PC-9 (cell line): ENCODE measurements at regions not wholly inside any gene's neighbourhood (a gene's known extent, or its start where the extent isn't known, plus 50 kb on each side); places are given as distances from the start of the nearest gene placed in this dataset.

ENCODE experiments used
- BruUV-seq: library from RNA; stranded (reverse); fragments of 400-500 nt; replicated peaks from 2 replicates; lab custom pipeline; 2021; lab: Mats Ljungman, UMichigan
- CTCF ChIA-PET: fragments of 300-600 bp; sonication (Branson Sonifier 250); formaldehyde crosslinking; loops from one replicate; lab custom pipeline; 2022; ENCODE audit warnings: antibody characterized with exemption; lab: Charles Lee
- POLR2A ChIA-PET: fragments of 300-600 bp; sonication (Branson Sonifier 250); formaldehyde crosslinking; loops from one replicate; lab custom pipeline; 2022; ENCODE audit warnings: antibody characterized with exemption; ENCODE audit not compliant: unreplicated experiment; lab: Charles Lee
- DNase-seq, 2 experiments: peaks; one replicate each; pipeline versions ENCODE4 v3.0.0 to v3.0.0-alpha.2; 2015 to 2022; ENCODE audit warnings: mixed read lengths in 1 of 2
- H2AFZ ChIP-seq: fragments of 200-600 bp; sonication (generic); 2 replicates; pipeline ENCODE4 v1.8.1; 2017; ENCODE audit warnings: antibody characterized with exemption
- H3F3A ChIP-seq: fragments of 200-600 bp; sonication (generic); 2 replicates; pipeline ENCODE4 v1.8.1; 2017; ENCODE audit warnings: antibody characterized with exemption, mild to moderate bottlenecking, low read depth; ENCODE audit not compliant: insufficient read depth
- H3K27ac ChIP-seq: fragments of 200-600 bp; sonication (generic); 2 replicates; pipeline ENCODE4 v1.6.1; 2016; ENCODE audit warnings: mixed run types
- H3K27me3 ChIP-seq: fragments of 200-600 bp; sonication (generic); 2 replicates; pipeline ENCODE4 v1.6.1; 2016; ENCODE audit warnings: low read depth, mixed run types; ENCODE audit not compliant: insufficient read depth
- H3K36me3 ChIP-seq: fragments of 200-600 bp; sonication (generic); 2 replicates; pipeline ENCODE4 v1.6.1; 2016; ENCODE audit warnings: low read depth, mixed run types
- H3K4me1 ChIP-seq: fragments of 200-600 bp; sonication (generic); replicated peaks from 2 replicates; pipeline ENCODE4 v1.6.1; 2016; ENCODE audit warnings: mixed run types; ENCODE audit not compliant: insufficient read depth
- H3K4me2 ChIP-seq: fragments of 200-600 bp; sonication (generic); 2 replicates; pipeline ENCODE4 v1.6.1; 2017; ENCODE audit warnings: mixed run types
- H3K4me3 ChIP-seq: fragments of 200-600 bp; sonication (generic); 2 replicates; pipeline ENCODE4 v1.6.1; 2016; ENCODE audit warnings: mixed run types
- H3K79me2 ChIP-seq: fragments of 200-600 bp; sonication (generic); 2 replicates; pipeline ENCODE4 v1.6.1; 2017; ENCODE audit warnings: low read depth, mixed run types
- H3K9me2 ChIP-seq: fragments of 200-600 bp; sonication (generic); 2 replicates; pipeline ENCODE4 v1.8.1; 2017; ENCODE audit warnings: mild to moderate bottlenecking; ENCODE audit not compliant: insufficient read depth
- H3K9me3 ChIP-seq: fragments of 200-600 bp; sonication (generic); 2 replicates; pipeline ENCODE4 v1.8.1; 2016; ENCODE audit warnings: low read depth; ENCODE audit not compliant: insufficient read depth
- H4K20me1 ChIP-seq: fragments of 200-600 bp; sonication (generic); 2 replicates; pipeline ENCODE4 v1.8.1; 2017; ENCODE audit not compliant: insufficient read depth
- EZH2 ChIP-seq: fragments of 200-600 bp; sonication (generic); IDR thresholded peaks from 2 replicates; pipeline ENCODE4 v1.8.0; 2017; ENCODE audit warnings: antibody characterized with exemption, low read depth
- intact Hi-C: fragments of 100-400 bp; cut with micrococcal nuclease; formaldehyde crosslinking; loops from one replicate; pipeline ENCODE4 v1.10.0; 2022; ENCODE audit not compliant: unreplicated experiment
- TF ChIP-seq, protein P1 (sequence below): fragments of 200-600 bp; sonication (generic); conservative IDR thresholded peaks from 2 replicates; pipeline ENCODE4 v1.6.1; 2017; ENCODE audit warnings: mixed run types, antibody characterized with exemption, mild to moderate bottlenecking, moderate library complexity

GRCh38 chr5:174398171-174398570 lies 326.2 kb upstream of the MSX2 start:
- no peaks in the 10 kb centered on the region for H3K4me1 ChIP-seq
- H3K9me2 ChIP-seq: no peaks in the 10 kb centered on the region
- H3K9me3 ChIP-seq: no peaks in the 10 kb centered on the region
- intact Hi-C loops: no loop called here
- H3K27me3 ChIP-seq: peaks cover 6% of the 10 kb centered on the region; the same call in 1 of the 2 replicates
- POLR2A ChIA-PET: no interaction called here
- H3K4me3 ChIP-seq: no peak overlapping the region
- DNase-seq: no peak
- H3K79me2 ChIP-seq: no peaks in the 10 kb centered on the region
- TF ChIP-seq EZH2: no peak
- TF ChIP-seq, protein P1, sequence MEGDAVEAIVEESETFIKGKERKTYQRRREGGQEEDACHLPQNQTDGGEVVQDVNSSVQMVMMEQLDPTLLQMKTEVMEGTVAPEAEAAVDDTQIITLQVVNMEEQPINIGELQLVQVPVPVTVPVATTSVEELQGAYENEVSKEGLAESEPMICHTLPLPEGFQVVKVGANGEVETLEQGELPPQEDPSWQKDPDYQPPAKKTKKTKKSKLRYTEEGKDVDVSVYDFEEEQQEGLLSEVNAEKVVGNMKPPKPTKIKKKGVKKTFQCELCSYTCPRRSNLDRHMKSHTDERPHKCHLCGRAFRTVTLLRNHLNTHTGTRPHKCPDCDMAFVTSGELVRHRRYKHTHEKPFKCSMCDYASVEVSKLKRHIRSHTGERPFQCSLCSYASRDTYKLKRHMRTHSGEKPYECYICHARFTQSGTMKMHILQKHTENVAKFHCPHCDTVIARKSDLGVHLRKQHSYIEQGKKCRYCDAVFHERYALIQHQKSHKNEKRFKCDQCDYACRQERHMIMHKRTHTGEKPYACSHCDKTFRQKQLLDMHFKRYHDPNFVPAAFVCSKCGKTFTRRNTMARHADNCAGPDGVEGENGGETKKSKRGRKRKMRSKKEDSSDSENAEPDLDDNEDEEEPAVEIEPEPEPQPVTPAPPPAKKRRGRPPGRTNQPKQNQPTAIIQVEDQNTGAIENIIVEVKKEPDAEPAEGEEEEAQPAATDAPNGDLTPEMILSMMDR: no peak
- BruUV-seq: no TSS peak
- no peak overlapping the region for H2AFZ ChIP-seq
- CTCF ChIA-PET: no interaction called here
- H3K36me3 ChIP-seq: no peaks in the 10 kb centered on the region
- H3K27ac ChIP-seq: no peak overlapping the region
- no peaks in the 10 kb centered on the region for H4K20me1 ChIP-seq
- no peak overlapping the region for H3K4me2 ChIP-seq
- no peaks in the 10 kb centered on the region for H3F3A ChIP-seq

DNA sequence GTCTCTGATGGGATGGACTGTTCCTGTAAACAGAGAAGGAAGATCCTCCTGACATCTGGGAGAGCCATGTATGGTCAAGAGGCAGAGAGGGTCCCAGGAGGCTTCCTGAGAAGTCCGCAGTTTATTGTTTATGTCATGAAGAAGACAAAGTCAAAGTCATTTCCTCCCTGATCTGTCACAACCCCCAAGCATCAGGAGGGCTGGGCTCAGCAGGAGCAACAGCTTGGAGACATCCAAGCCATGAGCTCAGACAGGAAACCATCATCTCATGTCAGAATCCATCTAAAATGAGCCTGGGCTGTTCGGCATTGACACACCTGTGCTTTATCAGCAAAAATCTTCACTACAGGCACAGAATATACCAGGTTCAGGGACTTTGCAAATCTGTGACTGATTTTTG lies 325.0 kb upstream of the MSX2 start:
- H3K9me2 ChIP-seq: no peaks in the 10 kb centered on the region
- no TSS peak for BruUV-seq
- H3K36me3 ChIP-seq: no peaks in the 10 kb centered on the region
- no peak overlapping the region for H3K4me2 ChIP-seq
- H3K4me3 ChIP-seq: no peak overlapping the region
- no peak for TF ChIP-seq EZH2
- TF ChIP-seq, protein P1: no peak
- CTCF ChIA-PET: no interaction called here
- no peaks in the 10 kb centered on the region for H3F3A ChIP-seq
- no peak overlapping the region for H2AFZ ChIP-seq
- peaks cover 18% of the 10 kb centered on the region; the same call in 1 of the 2 replicates for H3K27me3 ChIP-seq
- no peak for DNase-seq
- POLR2A ChIA-PET: no interaction called here
- H3K27ac ChIP-seq: no peak overlapping the region
- intact Hi-C loops: no loop called here
- no peaks in the 10 kb centered on the region for H3K4me1 ChIP-seq
- H3K9me3 ChIP-seq: no peaks in the 10 kb centered on the region
- H4K20me1 ChIP-seq: no peaks in the 10 kb centered on the region
- H3K79me2 ChIP-seq: no peaks in the 10 kb centered on the region

GRCh38 chr5:174400461-174400860 lies 323.9 kb upstream of the MSX2 start:
- H3K4me3 ChIP-seq: no peak overlapping the region
- no peak for TF ChIP-seq EZH2
- peaks cover 27% of the 10 kb centered on the region; the same call in 1 of the 2 replicates for H3K27me3 ChIP-seq
- no peak overlapping the region for H2AFZ ChIP-seq
- no peaks in the 10 kb centered on the region for H3K4me1 ChIP-seq
- POLR2A ChIA-PET: no interaction called here
- intact Hi-C loops: no loop called here
- H3F3A ChIP-seq: no peaks in the 10 kb centered on the region
- BruUV-seq: no TSS peak
- no peaks in the 10 kb centered on the region for H4K20me1 ChIP-seq
- no peaks in the 10 kb centered on the region for H3K36me3 ChIP-seq
- no peak for DNase-seq
- CTCF ChIA-PET: no interaction called here
- H3K9me3 ChIP-seq: no peaks in the 10 kb centered on the region
- no peak overlapping the region for H3K4me2 ChIP-seq
- H3K9me2 ChIP-seq: no peaks in the 10 kb centered on the region
- H3K27ac ChIP-seq: no peak overlapping the region
- H3K79me2 ChIP-seq: no peaks in the 10 kb centered on the region

GRCh38 chr5:174401793-174402192 lies 322.6 kb upstream of the MSX2 start:
- H3K4me2 ChIP-seq: no peak overlapping the region
- no peaks in the 10 kb centered on the region for H3F3A ChIP-seq
- no TSS peak for BruUV-seq
- H3K4me1 ChIP-seq: no peaks in the 10 kb centered on the region
- no peak for DNase-seq
- H3K27ac ChIP-seq: no peak overlapping the region
- H3K27me3 ChIP-seq: peaks cover 28% of the 10 kb centered on the region; the same call in 1 of the 2 replicates
- no peaks in the 10 kb centered on the region for H3K9me2 ChIP-seq
- no peak overlapping the region for H2AFZ ChIP-seq
- CTCF ChIA-PET: no interaction called here
- H3K4me3 ChIP-seq: no peak overlapping the region
- H3K9me3 ChIP-seq: no peaks in the 10 kb centered on the region
- H3K79me2 ChIP-seq: no peaks in the 10 kb centered on the region
- TF ChIP-seq EZH2: no peak
- TF ChIP-seq, protein P1: no peak
- intact Hi-C loops: no loop called here
- POLR2A ChIA-PET: no interaction called here
- no peaks in the 10 kb centered on the region for H4K20me1 ChIP-seq
- no peaks in the 10 kb centered on the region for H3K36me3 ChIP-seq
